ENCODE measurements at regions not wholly inside any gene's neighbourhood (a gene's known extent, or its start where the extent isn't known, plus 50 kb on each side); places are given as distances from the start of the nearest gene placed in this dataset.

DNA sequence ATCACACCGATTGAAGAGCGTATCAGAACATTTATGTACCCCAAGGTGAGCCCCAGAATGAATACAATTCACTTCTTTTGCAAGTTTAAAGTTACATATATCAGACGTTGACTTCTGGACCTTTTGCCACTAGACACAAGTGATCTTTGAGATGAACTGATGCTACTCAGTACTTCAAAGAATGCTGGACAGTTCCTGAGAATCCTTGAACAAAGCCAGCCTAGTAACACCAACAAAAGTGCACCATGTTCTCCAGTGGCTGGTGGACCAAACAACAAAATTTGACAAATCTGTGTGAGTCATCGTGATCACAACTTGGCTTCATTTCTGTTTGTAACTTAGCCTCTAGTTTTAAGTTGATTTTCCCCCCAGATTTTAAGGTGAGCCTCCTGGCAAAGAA lies 355.7 kb downstream of the SOX2 start:
- Histone ChIP-seq H3K4me3 (ENCODE audit: control extremely low read depth in 1 of 5, extremely low read depth in 1 of 5, insufficient read depth in 1 of 5, low read depth in 2 of 5, low read length in 4 of 5) (no peak overlapping the region), H3K4me1 (ENCODE audit: control insufficient read depth in 2 of 2, insufficient read depth in 2 of 2, low read length in 2 of 2) (no peaks in the 10 kb centered on the region), H3K27ac (ENCODE audit: low read length in 2 of 2) (no peak overlapping the region), H2AFZ (ENCODE audit: insufficient read depth, low read depth, low read length, poor library complexity, severe bottlenecking) (no peak overlapping the region), H4K20me1 (ENCODE audit: control insufficient read depth, insufficient read depth, low read length, poor library complexity, severe bottlenecking) (no peaks in the 10 kb centered on the region), H3K36me3 (replicated peaks in 1 of 2; ENCODE audit: control extremely low read depth in 1 of 2, control insufficient read depth in 1 of 2, extremely low read depth in 1 of 2, insufficient read depth in 2 of 2, low read length in 1 of 2) (no peaks in the 10 kb centered on the region), H3K9me3 (ENCODE audit: control extremely low read depth in 1 of 3, control insufficient read depth in 2 of 3, insufficient read depth in 1 of 3, low read length in 2 of 3) (no peaks in the 10 kb centered on the region), H3K27me3 (replicated peaks in 1 of 4; ENCODE audit: control extremely low read depth in 1 of 4, control insufficient read depth in 3 of 4, insufficient read depth in 4 of 4, low read length in 3 of 4) (no peaks in the 10 kb centered on the region), H3K9ac (ENCODE audit: low read length) (no peak overlapping the region), H3K79me2 (ENCODE audit: control insufficient read depth, insufficient read depth, low read length) (no peaks in the 10 kb centered on the region), H3K4me2 (replicated peaks; ENCODE audit: low read depth, low read length, poor library complexity, severe bottlenecking) (no peak overlapping the region)
- Mint-ChIP-seq H3K27me3 (no peaks in the 10 kb centered on the region), H3K9me3 (ENCODE audit: insufficient read depth) (no peaks in the 10 kb centered on the region), H3K4me1 (no peaks in the 10 kb centered on the region), H3K27ac (no peak overlapping the region), H3K4me3 (no peak overlapping the region)
- ChIA-PET POLR2A (no interaction called here), CTCF (no interaction called here)
- no peak for TF ChIP-seq EZH2 (IDR thresholded peaks at IDR 0.05; ENCODE audit: borderline replicate concordance, insufficient read depth, low read depth, low read length, poor library complexity, severe bottlenecking)
- TF ChIP-seq, protein P1, sequence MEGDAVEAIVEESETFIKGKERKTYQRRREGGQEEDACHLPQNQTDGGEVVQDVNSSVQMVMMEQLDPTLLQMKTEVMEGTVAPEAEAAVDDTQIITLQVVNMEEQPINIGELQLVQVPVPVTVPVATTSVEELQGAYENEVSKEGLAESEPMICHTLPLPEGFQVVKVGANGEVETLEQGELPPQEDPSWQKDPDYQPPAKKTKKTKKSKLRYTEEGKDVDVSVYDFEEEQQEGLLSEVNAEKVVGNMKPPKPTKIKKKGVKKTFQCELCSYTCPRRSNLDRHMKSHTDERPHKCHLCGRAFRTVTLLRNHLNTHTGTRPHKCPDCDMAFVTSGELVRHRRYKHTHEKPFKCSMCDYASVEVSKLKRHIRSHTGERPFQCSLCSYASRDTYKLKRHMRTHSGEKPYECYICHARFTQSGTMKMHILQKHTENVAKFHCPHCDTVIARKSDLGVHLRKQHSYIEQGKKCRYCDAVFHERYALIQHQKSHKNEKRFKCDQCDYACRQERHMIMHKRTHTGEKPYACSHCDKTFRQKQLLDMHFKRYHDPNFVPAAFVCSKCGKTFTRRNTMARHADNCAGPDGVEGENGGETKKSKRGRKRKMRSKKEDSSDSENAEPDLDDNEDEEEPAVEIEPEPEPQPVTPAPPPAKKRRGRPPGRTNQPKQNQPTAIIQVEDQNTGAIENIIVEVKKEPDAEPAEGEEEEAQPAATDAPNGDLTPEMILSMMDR (IDR thresholded peaks at IDR 0.05) = no peak
- intact Hi-C loops (cut with micrococcal nuclease) = no loop called here
- WGBS (ENCODE audit: insufficient coverage) = 90% methylated on average over 4 of the region's 4 CpGs
- no peak for ATAC-seq (ENCODE audit: low read depth)
- DNase-seq = no peak

- Histone ChIP-seq H3K36me3 (replicated peaks in 1 of 2; ENCODE audit: control extremely low read depth in 1 of 2, control insufficient read depth in 1 of 2, extremely low read depth in 1 of 2, insufficient read depth in 2 of 2, low read length in 1 of 2) (no peaks in the 10 kb centered on the region), H3K9ac (ENCODE audit: low read length) (no peak overlapping the region), H4K20me1 (ENCODE audit: control insufficient read depth, insufficient read depth, low read length, poor library complexity, severe bottlenecking) (no peaks in the 10 kb centered on the region), H3K4me3 (ENCODE audit: control extremely low read depth in 1 of 5, extremely low read depth in 1 of 5, insufficient read depth in 1 of 5, low read depth in 2 of 5, low read length in 4 of 5) (no peak overlapping the region), H3K79me2 (ENCODE audit: control insufficient read depth, insufficient read depth, low read length) (no peaks in the 10 kb centered on the region), H3K27ac (ENCODE audit: low read length in 2 of 2) (no peak overlapping the region), H3K27me3 (replicated peaks in 1 of 4; ENCODE audit: control extremely low read depth in 1 of 4, control insufficient read depth in 3 of 4, insufficient read depth in 4 of 4, low read length in 3 of 4) (no peaks in the 10 kb centered on the region), H3K9me3 (ENCODE audit: control extremely low read depth in 1 of 3, control insufficient read depth in 2 of 3, insufficient read depth in 1 of 3, low read length in 2 of 3) (no peaks in the 10 kb centered on the region), H3K4me2 (replicated peaks; ENCODE audit: low read depth, low read length, poor library complexity, severe bottlenecking) (no peak overlapping the region), H3K4me1 (ENCODE audit: control insufficient read depth in 2 of 2, insufficient read depth in 2 of 2, low read length in 2 of 2) (no peaks in the 10 kb centered on the region), H2AFZ (ENCODE audit: insufficient read depth, low read depth, low read length, poor library complexity, severe bottlenecking) (no peak overlapping the region)
- CTCF ChIA-PET = no interaction called here
- DNase-seq (no peak), ATAC-seq (ENCODE audit: low read depth) (no peak)
- intact Hi-C loops (cut with micrococcal nuclease) = no loop called here
- Mint-ChIP-seq H3K27me3 (peaks cover 8% of the 10 kb centered on the region), H3K4me1 (no peaks in the 10 kb centered on the region), H3K9me3 (ENCODE audit: insufficient read depth) (no peaks in the 10 kb centered on the region), H3K4me3 (no peak overlapping the region), H3K27ac (no peak overlapping the region)
- TF ChIP-seq, protein P1 (IDR thresholded peaks at IDR 0.05) = no peak
- no peak for TF ChIP-seq EZH2 (IDR thresholded peaks at IDR 0.05; ENCODE audit: borderline replicate concordance, insufficient read depth, low read depth, low read length, poor library complexity, severe bottlenecking)
- POLR2A ChIA-PET = no interaction called here
- WGBS (ENCODE audit: insufficient coverage) = no CpG with 5 or more reads among the region's 3 CpGs
Measured at GRCh38 chr3:182078316-182078715, 366.6 kb downstream of the SOX2 start.
